Breast epithelium (tissue), 3 donors: ENCODE measurements at regions not wholly inside any gene's neighbourhood (a gene's known extent, or its start where the extent isn't known, plus 50 kb on each side); places are given as distances from the start of the nearest gene placed in this dataset.

Experiments used
- POLR2A ChIP-seq: fragments of 450-650 bp; IDR thresholded peaks from one replicate; pipeline ENCODE4 v1.6.1; 2016; ENCODE audit warnings: antibody characterized with exemption, mild to moderate bottlenecking, moderate library complexity
- POLR2AphosphoS5 ChIP-seq, 3 donors: sonication (generic); formaldehyde crosslinking; IDR thresholded peaks; one replicate each; pipeline ENCODE4 v1.6.1; 2017; ENCODE audit warnings: antibody characterized with exemption in 3 of 3

GRCh38 chr5:4802044-4802443, 338.1 kb upstream of the ADAMTS16 start:
- TF ChIP-seq POLR2AphosphoS5 (IDR thresholded peaks at IDR 0.05), result no peak
- TF ChIP-seq POLR2A, result no peak
